K562 (cell line): ENCODE measurements at regions not wholly inside any gene's neighbourhood (a gene's known extent, or its start where the extent isn't known, plus 50 kb on each side); places are given as distances from the start of the nearest gene placed in this dataset.

ENCODE experiments used
- ATAC-seq: fragments of 200-7000 bp; cut with Tn5 transposase; 3 replicates; pipeline ENCODE4 v1.9.1; 2020; ENCODE audit warnings: moderate library complexity
- BruUV-seq: library from RNA; stranded (reverse); fragments of 400-500 nt; replicated peaks from 2 replicates; lab custom pipeline; 2021; lab: Mats Ljungman, UMichigan
- CTCF ChIA-PET: fragments of 300-600 bp; formaldehyde crosslinking; extraction: SDS; loops from one replicate; lab custom pipeline; 2021; ENCODE audit warnings: low intra/inter-chr PET ratio; lab: Yijun Ruan, JAX
- POLR2A ChIA-PET: fragments of 300-600, 350-650 bp; sonication (Branson Sonifier 250); formaldehyde crosslinking; extraction: SDS; loops from one replicate; lab custom pipeline; 2021; ENCODE audit warnings: antibody characterized with exemption, inconsistent platforms; lab: Yijun Ruan, JAX
- DNase-seq, 4 experiments: peaks; one replicate each; pipeline versions ENCODE4 v3.0.0 to v3.0.0-alpha.2; 2011 to 2018; ENCODE audit warnings: low spot score in 3 of 4, mixed read lengths in 3 of 4; ENCODE audit errors: extremely low read depth in 1 of 4
- FAIRE-seq: peaks from 2 replicates; lab custom pipeline; 2011; peaks lifted over from hg19 to GRCh38; lab: Jason Lieb, UNC
- H2AFZ ChIP-seq: 2 replicates; pipeline ENCODE4 v1.6.0; 2011; ENCODE audit warnings: low read depth, low read length, control low read depth, inconsistent platforms
- H3K27ac ChIP-seq: fragments of 200-600 bp; 3 replicates; pipeline ENCODE4 v1.8.0; 2011; ENCODE audit warnings: low read depth, mild to moderate bottlenecking, control low read depth, inconsistent platforms, low read length, moderate library complexity, mixed read lengths; ENCODE audit errors: extremely low read depth
- H3K27me3 ChIP-seq, 2 experiments: fragments of 300-600 bp in 1 of 2; 2 replicates in 1 of 2; 3 replicates in 1 of 2; pipeline versions ENCODE4 v1.6.0 to v1.8.0; 2011; ENCODE audit warnings: inconsistent platforms in 2 of 2, low read length in 2 of 2, mild to moderate bottlenecking in 1 of 2, mixed read lengths in 1 of 2, moderate library complexity in 1 of 2; ENCODE audit not compliant: control insufficient read depth in 2 of 2, insufficient read depth in 2 of 2
- H3K36me3 ChIP-seq: fragments of 300-600 bp; 3 replicates; pipeline ENCODE4 v1.8.0; 2011; ENCODE audit warnings: mild to moderate bottlenecking, low read length, inconsistent platforms; ENCODE audit not compliant: control insufficient read depth, insufficient read depth
- H3K4me1 ChIP-seq, 2 experiments: fragments of 200-600 bp in 1 of 2; replicated peaks in 1 of 2; 2 replicates in 1 of 2; 3 replicates in 1 of 2; pipeline versions ENCODE4 v1.5.1 to v1.8.0; 2011; ENCODE audit warnings: inconsistent platforms in 2 of 2, low read length in 2 of 2, mild to moderate bottlenecking in 1 of 2, mixed read lengths in 1 of 2, moderate library complexity in 1 of 2; ENCODE audit not compliant: control insufficient read depth in 2 of 2, insufficient read depth in 2 of 2
- H3K4me2 ChIP-seq: 2 replicates; pipeline ENCODE4 v1.6.1; 2011; ENCODE audit warnings: low read length, control low read depth, inconsistent platforms, mixed read lengths; ENCODE audit not compliant: insufficient read depth
- H3K4me3 ChIP-seq: fragments of 200-600 bp; sonication (generic), shearing (Covaris generic); 2 replicates; pipeline ENCODE4 v1.5.1; 2016; ENCODE audit warnings: control low read depth, inconsistent platforms
- H3K79me2 ChIP-seq: fragments of 200-600 bp; 3 replicates; pipeline ENCODE4 v1.8.0; 2011; ENCODE audit warnings: low read length, inconsistent platforms; ENCODE audit not compliant: control insufficient read depth, insufficient read depth
- H3K9ac ChIP-seq, 2 experiments: 2 replicates each; pipeline versions ENCODE4 v1.6.0 to v1.6.1; 2011; ENCODE audit warnings: low read depth in 2 of 2, low read length in 2 of 2, control low read depth in 1 of 2, inconsistent platforms in 1 of 2, mild to moderate bottlenecking in 1 of 2, mixed read lengths in 1 of 2; ENCODE audit not compliant: insufficient read depth in 1 of 2
- H3K9me1 ChIP-seq: one replicate; pipeline ENCODE4 v1.6.0; 2011; ENCODE audit warnings: inconsistent platforms, mild to moderate bottlenecking, low read length, moderate library complexity; ENCODE audit not compliant: control insufficient read depth, insufficient read depth
- H3K9me3 ChIP-seq: replicated peaks from 2 replicates; pipeline ENCODE4 v1.5.1; 2011; ENCODE audit warnings: low read depth, low read length, inconsistent platforms; ENCODE audit not compliant: control insufficient read depth, insufficient read depth
- H4K20me1 ChIP-seq: replicated peaks from 2 replicates; pipeline ENCODE4 v1.6.1; 2011; ENCODE audit warnings: low read length, inconsistent platforms, mixed read lengths; ENCODE audit not compliant: control insufficient read depth, insufficient read depth
- WGBS: fragments of 100-300 bp; shearing (Covaris generic); methylation state at CpG from one replicate; pipeline ENCODE4 v1.1.6; 2016; ENCODE audit warnings: low coverage, mixed read lengths; ENCODE audit not compliant: insufficient coverage; ENCODE audit errors: missing lambda C conversion rate; 5-methylcytosine and 5-hydroxymethylcytosine counted together
- in situ Hi-C: fragments of 300-500 bp; cut with MboI; formaldehyde crosslinking; loops from 4 replicates; pipeline ENCODE4 v1.15.0; 2018; ENCODE audit warnings: inconsistent platforms, mixed read lengths
- intact Hi-C: fragments of 100-400 bp; cut with micrococcal nuclease; formaldehyde crosslinking; loops from 2 replicates; pipeline ENCODE4 v1.14.2; 2022
- TF ChIP-seq, protein P1 (sequence below): fragments of 450-650 bp; IDR thresholded peaks from 2 replicates; pipeline ENCODE4 v1.6.1; 2016; ENCODE audit warnings: low read depth
- TF ChIP-seq, protein P2 (sequence below): IDR thresholded peaks from 3 replicates; pipeline ENCODE4 v1.6.1; 2011; ENCODE audit warnings: borderline replicate concordance, mild to moderate bottlenecking; ENCODE audit not compliant: insufficient read length, insufficient read depth

DNA sequence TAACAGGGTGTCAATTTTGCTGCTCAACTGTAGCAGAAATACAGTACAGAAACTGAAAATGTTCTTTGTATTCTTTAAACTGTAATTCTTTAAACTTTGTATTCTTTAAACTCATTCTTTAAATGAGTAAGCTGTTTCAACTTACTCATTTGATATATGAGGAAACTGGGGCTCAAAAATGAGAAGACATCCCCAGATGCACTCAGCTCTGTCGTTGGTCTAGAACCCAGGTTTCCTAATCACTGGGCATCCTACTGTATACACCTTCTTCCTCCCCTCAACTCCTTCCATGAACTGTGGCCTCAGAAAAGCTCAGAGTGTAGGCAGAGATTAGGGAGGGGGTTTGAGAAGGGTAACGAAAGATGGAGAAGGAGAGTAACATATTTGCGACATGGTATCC lies 136.5 kb upstream of the MAST4 start:
- H3K9me1 ChIP-seq, result no peaks in the 10 kb centered on the region
- no peaks in the 10 kb centered on the region for H3K4me1 ChIP-seq
- TF ChIP-seq, protein P1, sequence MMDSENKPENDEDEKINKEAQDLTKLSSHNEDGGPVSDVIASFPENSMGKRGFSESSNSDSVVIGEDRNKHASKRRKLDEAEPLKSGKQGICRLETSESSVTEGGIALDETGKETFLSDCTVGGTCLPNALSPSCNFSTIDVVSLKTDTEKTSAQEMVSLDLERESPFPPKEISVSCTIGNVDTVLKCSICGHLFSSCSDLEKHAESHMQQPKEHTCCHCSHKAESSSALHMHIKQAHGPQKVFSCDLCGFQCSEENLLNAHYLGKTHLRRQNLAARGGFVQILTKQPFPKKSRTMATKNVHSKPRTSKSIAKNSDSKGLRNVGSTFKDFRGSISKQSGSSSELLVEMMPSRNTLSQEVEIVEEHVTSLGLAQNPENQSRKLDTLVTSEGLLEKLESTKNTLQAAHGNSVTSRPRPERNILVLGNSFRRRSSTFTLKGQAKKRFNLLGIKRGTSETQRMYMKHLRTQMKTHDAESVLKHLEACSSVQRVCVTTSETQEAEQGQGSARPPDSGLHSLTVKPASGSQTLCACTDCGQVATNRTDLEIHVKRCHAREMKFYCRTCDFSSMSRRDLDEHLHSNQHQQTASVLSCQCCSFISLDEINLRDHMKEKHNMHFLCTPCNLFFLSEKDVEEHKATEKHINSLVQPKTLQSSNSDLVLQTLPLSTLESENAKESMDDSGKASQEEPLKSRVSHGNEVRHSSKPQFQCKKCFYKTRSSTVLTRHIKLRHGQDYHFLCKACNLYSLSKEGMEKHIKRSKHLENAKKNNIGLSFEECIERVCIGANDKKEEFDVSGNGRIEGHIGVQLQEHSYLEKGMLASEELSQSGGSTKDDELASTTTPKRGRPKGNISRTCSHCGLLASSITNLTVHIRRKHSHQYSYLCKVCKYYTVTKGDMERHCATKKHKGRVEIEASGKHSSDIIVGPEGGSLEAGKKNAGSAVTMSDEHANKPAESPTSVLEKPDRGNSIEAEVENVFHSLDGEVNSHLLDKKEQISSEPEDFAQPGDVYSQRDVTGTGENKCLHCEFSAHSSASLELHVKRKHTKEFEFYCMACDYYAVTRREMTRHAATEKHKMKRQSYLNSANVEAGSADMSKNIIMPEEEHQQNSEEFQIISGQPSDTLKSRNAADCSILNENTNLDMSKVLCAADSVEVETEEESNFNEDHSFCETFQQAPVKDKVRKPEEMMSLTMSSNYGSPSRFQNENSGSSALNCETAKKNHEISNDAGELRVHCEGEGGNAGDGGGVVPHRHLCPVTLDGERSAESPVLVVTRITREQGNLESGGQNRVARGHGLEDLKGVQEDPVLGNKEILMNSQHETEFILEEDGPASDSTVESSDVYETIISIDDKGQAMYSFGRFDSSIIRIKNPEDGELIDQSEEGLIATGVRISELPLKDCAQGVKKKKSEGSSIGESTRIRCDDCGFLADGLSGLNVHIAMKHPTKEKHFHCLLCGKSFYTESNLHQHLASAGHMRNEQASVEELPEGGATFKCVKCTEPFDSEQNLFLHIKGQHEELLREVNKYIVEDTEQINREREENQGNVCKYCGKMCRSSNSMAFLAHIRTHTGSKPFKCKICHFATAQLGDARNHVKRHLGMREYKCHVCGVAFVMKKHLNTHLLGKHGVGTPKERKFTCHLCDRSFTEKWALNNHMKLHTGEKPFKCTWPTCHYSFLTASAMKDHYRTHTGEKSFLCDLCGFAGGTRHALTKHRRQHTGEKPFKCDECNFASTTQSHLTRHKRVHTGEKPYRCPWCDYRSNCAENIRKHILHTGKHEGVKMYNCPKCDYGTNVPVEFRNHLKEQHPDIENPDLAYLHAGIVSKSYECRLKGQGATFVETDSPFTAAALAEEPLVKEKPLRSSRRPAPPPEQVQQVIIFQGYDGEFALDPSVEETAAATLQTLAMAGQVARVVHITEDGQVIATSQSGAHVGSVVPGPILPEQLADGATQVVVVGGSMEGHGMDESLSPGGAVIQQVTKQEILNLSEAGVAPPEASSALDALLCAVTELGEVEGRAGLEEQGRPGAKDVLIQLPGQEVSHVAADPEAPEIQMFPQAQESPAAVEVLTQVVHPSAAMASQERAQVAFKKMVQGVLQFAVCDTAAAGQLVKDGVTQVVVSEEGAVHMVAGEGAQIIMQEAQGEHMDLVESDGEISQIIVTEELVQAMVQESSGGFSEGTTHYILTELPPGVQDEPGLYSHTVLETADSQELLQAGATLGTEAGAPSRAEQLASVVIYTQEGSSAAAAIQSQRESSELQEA, result no peak
- TF ChIP-seq, protein P2, sequence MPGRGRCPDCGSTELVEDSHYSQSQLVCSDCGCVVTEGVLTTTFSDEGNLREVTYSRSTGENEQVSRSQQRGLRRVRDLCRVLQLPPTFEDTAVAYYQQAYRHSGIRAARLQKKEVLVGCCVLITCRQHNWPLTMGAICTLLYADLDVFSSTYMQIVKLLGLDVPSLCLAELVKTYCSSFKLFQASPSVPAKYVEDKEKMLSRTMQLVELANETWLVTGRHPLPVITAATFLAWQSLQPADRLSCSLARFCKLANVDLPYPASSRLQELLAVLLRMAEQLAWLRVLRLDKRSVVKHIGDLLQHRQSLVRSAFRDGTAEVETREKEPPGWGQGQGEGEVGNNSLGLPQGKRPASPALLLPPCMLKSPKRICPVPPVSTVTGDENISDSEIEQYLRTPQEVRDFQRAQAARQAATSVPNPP, result no peak
- H3K27ac ChIP-seq, result no peak overlapping the region
- FAIRE-seq, result no peak
- ChIA-PET CTCF (no interaction called here), POLR2A (interaction anchor here (0.6 kb wide), 1 partner anchor 289 kb away, joined by 3 read pairs; no protein-coding TSS in a partner anchor)
- 0% methylated on average over 3 of the region's 3 CpGs for WGBS
- BruUV-seq, result no TSS peak
- no peaks in the 10 kb centered on the region for H3K27me3 ChIP-seq
- H4K20me1 ChIP-seq, result no peaks in the 10 kb centered on the region
- ATAC-seq, result no peak
- intact Hi-C loops (no loop called here), in situ Hi-C loops (no loop called here)
- H3K4me2 ChIP-seq, result no peak overlapping the region
- DNase-seq, result no peak
- no peak overlapping the region for H3K4me3 ChIP-seq
- no peaks in the 10 kb centered on the region for H3K79me2 ChIP-seq
- no peak overlapping the region for H2AFZ ChIP-seq
- no peaks in the 10 kb centered on the region for H3K9me3 ChIP-seq
- H3K9ac ChIP-seq, result no peak overlapping the region
- no peaks in the 10 kb centered on the region for H3K36me3 ChIP-seq
